IPS-20b (cell line): ENCODE measurements at regions not wholly inside any gene's neighbourhood (a gene's known extent, or its start where the extent isn't known, plus 50 kb on each side); places are given as distances from the start of the nearest gene placed in this dataset.

ENCODE experiments used
- H3K27ac ChIP-seq: one replicate; pipeline ENCODE4 v1.5.1; 2013; ENCODE audit warnings: low read length
- H3K27me3 ChIP-seq: 2 replicates; pipeline ENCODE4 v1.6.1; 2013; ENCODE audit warnings: mild to moderate bottlenecking, low read length, inconsistent platforms; ENCODE audit not compliant: insufficient read depth
- H3K36me3 ChIP-seq: 2 replicates; pipeline ENCODE4 v1.6.1; 2013; ENCODE audit warnings: low read depth, mild to moderate bottlenecking, inconsistent platforms, low read length, moderate library complexity; ENCODE audit not compliant: insufficient read depth
- H3K4me1 ChIP-seq: 2 replicates; pipeline ENCODE4 v1.6.1; 2013; ENCODE audit warnings: mild to moderate bottlenecking, control low read depth, inconsistent platforms, low read length, moderate library complexity; ENCODE audit not compliant: insufficient read depth
- H3K4me3 ChIP-seq: 2 replicates; pipeline ENCODE4 v1.5.1; 2013; ENCODE audit warnings: mild to moderate bottlenecking, low read length, inconsistent platforms
- H3K9ac ChIP-seq: 2 replicates; pipeline ENCODE4 v1.6.1; 2013; ENCODE audit warnings: low read depth, mild to moderate bottlenecking, inconsistent platforms, low read length, moderate library complexity
- H3K9me3 ChIP-seq: 2 replicates; pipeline ENCODE4 v1.6.1; 2013; ENCODE audit warnings: mild to moderate bottlenecking, low read depth, low read length, inconsistent platforms; ENCODE audit not compliant: insufficient read depth

DNA sequence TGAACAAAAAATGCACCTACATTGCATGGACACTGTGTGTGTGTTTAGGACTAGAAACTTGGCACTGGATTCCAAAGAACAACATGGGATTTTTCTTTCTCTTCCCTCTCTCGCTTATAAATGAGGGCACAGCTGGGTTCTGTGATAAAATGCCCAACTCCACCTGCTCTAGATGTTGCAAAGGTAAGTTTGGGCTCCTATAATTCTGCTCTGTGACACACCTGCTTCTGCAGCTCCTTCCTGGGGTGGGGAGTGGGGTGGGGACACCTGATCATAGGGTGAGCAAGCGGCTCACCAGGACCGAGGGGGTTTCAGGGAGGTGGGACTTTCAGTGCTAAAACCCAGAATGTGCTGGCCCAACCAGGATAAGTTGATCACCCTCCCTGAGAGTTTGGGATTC, 104.3 kb downstream of the AXIN2 start:
- no peaks in the 10 kb centered on the region; the same call in 1 of the 2 replicates for H3K9me3 ChIP-seq
- H3K9ac ChIP-seq = no peak overlapping the region
- no peaks in the 10 kb centered on the region for H3K27me3 ChIP-seq
- no peak overlapping the region for H3K4me3 ChIP-seq
- no peaks in the 10 kb centered on the region for H3K36me3 ChIP-seq
- H3K27ac ChIP-seq = no peak overlapping the region
- peaks cover 25% of the 10 kb centered on the region for H3K4me1 ChIP-seq

DNA sequence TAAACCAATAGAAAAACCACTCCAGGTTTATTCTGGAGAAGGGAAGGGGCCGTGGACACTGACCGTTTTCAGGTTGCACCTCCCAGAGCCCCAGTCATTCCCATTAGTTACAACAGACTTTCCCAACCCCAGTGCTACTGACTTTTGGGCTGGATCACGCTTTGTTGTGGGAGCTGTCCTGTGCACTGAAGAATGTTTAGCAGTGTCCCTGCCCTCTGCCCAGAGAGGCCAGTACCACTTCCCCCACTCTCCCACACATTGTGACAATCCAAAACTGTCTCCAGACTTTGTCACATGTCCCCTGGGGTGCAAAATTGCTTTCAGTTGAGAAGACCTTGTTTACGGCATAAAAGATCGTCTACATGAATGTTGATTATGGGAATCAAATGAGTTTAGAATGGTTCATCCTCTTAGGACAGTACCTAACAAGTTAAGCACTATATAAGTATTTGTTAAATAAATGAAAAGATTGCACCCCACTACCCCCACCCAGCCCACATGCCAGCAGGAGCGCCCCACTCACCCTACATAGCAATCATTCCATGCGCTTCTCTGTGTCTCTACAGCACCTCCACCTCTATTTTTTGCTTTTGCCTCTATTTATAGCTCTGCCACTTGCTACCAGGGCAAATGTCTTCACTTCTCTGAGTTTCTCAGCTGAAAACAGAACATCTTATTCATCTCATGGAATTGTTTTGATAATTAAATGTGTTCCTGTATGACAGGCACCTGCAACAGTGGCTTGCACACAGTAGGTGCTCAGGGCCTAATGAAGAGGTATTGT, 104.9 kb downstream of the AXIN2 start:
- H3K27ac ChIP-seq = no peak overlapping the region
- no peak overlapping the region for H3K4me3 ChIP-seq
- no peaks in the 10 kb centered on the region for H3K27me3 ChIP-seq
- no peaks in the 10 kb centered on the region for H3K36me3 ChIP-seq
- peaks cover 25% of the 10 kb centered on the region for H3K4me1 ChIP-seq
- no peak overlapping the region for H3K9ac ChIP-seq
- 0 out of 2 replicates have a peak, but pooled peaks cover 2% of the 10 kb centered on the region for H3K9me3 ChIP-seq

DNA sequence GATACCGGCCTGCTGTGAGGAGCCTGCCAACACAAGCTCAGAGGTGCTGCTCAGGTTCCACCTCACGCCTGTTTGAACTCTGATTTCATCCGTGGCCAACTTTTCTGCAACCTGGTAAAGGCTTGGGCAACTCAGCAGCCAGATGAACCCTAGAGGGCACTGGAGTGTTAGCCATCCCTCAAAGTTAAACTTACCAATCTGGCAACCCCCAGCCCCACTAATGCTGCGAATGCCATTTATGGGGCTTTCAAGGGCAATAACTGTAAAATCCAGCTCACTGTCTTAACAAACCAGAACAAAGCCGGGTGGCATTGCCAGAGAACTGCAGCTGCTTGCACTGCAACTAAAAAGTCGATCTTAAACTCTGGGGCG, 105.5 kb downstream of the AXIN2 start:
- Histone ChIP-seq H3K27ac (no peak overlapping the region), H3K4me3 (no peak overlapping the region), H3K36me3 (no peaks in the 10 kb centered on the region), H3K9me3 (0 out of 2 replicates have a peak, but pooled peaks cover 2% of the 10 kb centered on the region), H3K27me3 (no peaks in the 10 kb centered on the region), H3K9ac (no peak overlapping the region), H3K4me1 (peaks cover 25% of the 10 kb centered on the region)

DNA sequence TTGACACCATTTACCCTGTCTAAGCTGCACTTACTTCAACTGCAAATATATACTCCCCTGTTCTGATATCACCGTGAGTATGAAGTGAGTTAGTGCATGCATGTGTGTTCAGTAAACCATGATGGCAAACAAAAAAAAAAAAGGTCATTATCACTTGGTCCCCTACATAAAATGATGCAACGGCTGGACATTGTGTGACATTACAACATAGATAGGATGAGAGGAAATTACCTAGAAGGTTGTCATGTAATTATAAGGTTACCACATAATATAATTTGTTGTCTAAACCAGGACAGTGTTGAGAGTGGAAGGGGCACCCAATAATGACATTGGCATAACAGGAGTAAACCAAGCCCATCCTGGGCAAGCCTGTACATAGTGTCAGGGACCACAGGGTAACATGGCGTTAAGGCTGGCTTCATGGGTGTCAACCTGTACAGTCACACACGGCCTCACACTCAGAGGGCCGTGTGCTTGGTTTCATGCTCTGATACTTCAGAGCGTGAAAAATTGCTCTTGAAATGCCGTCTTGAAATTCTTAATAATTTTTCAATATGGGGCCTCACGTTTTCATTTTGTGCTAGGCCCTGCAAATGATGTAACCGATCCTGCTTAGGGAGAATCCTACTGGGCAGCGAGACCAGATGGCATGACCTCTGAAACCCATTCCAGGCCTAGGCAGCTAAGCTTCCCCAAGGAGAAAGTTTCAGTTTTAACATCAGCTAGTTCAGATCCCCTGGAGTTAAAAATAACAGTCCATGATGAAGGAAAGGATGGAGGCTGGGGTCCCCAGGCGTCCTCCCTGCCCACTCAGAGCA, 106.1 kb downstream of the AXIN2 start:
- Histone ChIP-seq H3K9ac (no peak overlapping the region), H3K4me1 (peaks cover 25% of the 10 kb centered on the region), H3K27ac (no peak overlapping the region), H3K36me3 (no peaks in the 10 kb centered on the region), H3K9me3 (peaks cover 2% of the 10 kb centered on the region; the same call in 1 of the 2 replicates), H3K27me3 (no peaks in the 10 kb centered on the region), H3K4me3 (no peak overlapping the region)

DNA sequence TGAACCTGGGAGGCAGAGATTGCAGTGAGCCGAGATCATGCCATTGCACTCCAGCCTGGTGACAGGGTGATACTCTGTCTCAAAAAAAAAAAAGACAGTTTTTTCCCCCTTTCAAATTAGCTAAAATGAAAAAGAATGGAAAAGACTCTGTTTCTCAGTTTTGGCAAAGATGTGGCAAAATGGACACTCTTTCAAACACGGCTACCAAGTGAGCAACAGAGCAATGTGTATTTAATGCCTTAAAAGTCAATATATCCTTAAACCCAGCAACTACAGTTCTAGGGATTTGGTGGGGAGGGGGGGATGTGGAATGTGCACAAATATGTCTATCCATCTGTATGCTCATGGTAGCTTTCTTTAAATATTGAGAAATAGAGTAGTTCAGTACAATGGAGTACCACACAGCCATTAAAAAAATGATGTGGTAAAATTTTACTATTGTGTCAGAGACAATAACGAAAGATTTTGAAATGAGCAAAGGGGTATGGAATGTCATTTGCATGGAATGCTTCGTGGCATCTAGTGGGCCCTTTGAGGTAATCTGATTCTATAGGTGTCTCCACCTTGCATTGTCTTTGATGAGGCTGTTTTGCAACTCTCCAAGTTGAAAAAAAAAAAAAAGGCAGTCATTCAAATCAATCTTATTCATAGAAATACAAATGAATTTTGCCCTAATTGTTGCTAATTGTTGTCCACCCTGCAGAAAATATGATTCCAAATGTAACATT, 108.1 kb downstream of the AXIN2 start:
- no peaks in the 10 kb centered on the region for H3K36me3 ChIP-seq
- H3K27ac ChIP-seq = no peak overlapping the region
- H3K9ac ChIP-seq = no peak overlapping the region
- H3K4me1 ChIP-seq = peaks cover 13% of the 10 kb centered on the region
- H3K4me3 ChIP-seq = no peak overlapping the region
- H3K27me3 ChIP-seq = no peaks in the 10 kb centered on the region
- H3K9me3 ChIP-seq = peaks cover 10% of the 10 kb centered on the region

DNA sequence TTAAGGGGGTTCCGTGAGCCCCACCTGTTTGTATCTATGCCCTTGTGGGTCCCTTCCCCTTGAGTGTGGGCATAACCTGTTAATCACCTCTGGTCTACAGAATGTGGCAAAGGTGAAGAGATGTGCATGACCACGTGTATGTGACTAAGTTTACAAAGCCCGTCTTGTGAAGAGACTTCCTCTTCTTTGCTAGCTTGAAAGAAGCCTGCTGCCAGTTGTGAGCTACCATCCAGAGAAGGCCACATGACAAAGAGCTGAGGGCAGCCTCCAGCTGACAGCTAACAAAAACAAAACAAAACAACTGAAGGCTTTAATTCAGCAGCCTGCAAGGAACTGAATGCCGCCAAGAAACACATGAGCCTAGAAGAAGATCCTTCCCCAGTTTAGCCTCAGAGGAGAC, 112.0 kb downstream of the AXIN2 start:
- Histone ChIP-seq H3K4me3 (no peak overlapping the region), H3K4me1 (0 out of 2 replicates have a peak, but pooled peaks cover 4% of the 10 kb centered on the region), H3K27me3 (no peaks in the 10 kb centered on the region), H3K36me3 (no peaks in the 10 kb centered on the region), H3K9me3 (peaks cover 10% of the 10 kb centered on the region), H3K9ac (no peak overlapping the region), H3K27ac (no peak overlapping the region)

DNA sequence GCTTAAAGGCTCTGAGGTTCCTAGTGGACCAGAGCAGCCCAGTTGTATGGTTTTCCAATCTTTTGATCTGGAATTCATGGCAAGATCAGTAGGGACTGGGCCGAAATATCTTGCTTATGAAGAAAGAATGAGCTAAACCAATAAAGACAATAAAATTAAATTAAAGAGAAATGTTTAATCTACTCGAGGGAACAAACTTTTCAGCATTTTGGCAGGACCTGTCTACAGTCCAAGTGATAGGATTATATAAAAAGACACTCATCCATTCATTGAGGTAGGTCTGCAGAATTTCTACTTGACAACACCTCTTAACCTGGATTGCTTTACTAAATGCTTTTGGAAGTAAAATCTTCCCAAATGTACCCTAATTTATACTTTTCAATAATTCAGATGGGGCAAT, 113.6 kb downstream of the AXIN2 start:
- Histone ChIP-seq H3K4me1 (no peaks in the 10 kb centered on the region), H3K27me3 (no peaks in the 10 kb centered on the region), H3K36me3 (no peaks in the 10 kb centered on the region), H3K27ac (no peak overlapping the region), H3K9me3 (peaks cover 10% of the 10 kb centered on the region), H3K4me3 (no peak overlapping the region), H3K9ac (no peak overlapping the region)

DNA sequence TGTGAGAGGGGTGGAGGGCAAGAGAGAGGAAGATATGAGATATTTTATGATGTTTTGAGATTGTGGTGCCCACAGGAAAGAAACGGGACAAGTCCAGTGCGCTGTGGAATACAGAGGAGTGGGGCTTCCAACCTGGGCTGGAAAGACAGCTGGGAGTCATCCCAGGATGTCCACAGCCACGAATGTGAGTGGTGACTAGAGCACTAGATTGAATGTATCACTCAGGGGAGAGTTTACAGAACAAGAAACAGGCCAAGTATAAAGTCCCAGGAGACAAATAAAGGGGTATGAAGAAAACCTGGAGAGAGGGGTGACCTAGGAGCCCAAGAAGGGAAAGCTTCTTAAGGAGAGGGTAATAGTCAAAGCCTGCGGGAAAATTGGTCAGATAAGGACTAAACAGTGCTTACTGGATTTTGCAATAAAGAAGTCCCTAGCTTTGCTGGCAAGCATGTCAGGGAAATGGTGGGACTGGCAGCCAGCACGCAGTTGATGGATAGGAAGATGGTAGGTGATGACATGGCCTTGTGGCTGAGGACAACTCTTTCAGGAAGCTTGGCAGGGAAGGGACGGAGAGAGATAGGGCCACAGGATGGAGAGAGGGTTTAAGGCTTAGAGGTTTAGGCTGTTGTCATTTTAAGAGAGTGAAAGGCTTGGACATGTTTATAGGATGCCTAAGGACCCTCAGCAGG, 114.5 kb downstream of the AXIN2 start:
- Histone ChIP-seq H3K27me3 (no peaks in the 10 kb centered on the region), H3K4me3 (no peak overlapping the region), H3K27ac (no peak overlapping the region), H3K9ac (no peak overlapping the region), H3K36me3 (no peaks in the 10 kb centered on the region), H3K9me3 (peaks cover 10% of the 10 kb centered on the region), H3K4me1 (no peaks in the 10 kb centered on the region)

DNA sequence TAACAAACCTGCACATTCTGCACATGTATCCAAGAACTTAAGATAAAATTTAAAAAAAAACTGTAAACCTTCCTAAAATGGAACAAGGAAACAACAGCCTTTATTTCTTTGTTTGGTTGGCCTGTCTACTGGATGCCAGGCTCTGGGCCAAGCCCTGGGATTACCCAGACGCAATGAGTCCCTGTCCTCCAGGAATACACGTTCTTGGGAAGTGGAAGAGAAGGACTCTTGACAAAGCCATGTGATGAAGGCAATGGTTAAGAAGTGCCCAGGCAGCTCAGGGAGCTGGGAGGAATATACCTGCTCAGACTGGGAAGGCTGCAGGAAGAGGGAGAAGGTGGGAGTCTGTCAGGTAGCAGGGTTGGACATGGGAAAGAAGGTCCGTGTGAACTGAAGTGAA, 115.4 kb downstream of the AXIN2 start:
- H3K4me3 ChIP-seq = no peak overlapping the region
- no peaks in the 10 kb centered on the region for H3K4me1 ChIP-seq
- no peaks in the 10 kb centered on the region for H3K36me3 ChIP-seq
- peaks cover 8% of the 10 kb centered on the region for H3K9me3 ChIP-seq
- no peaks in the 10 kb centered on the region for H3K27me3 ChIP-seq
- no peak overlapping the region for H3K9ac ChIP-seq
- H3K27ac ChIP-seq = no peak overlapping the region

DNA sequence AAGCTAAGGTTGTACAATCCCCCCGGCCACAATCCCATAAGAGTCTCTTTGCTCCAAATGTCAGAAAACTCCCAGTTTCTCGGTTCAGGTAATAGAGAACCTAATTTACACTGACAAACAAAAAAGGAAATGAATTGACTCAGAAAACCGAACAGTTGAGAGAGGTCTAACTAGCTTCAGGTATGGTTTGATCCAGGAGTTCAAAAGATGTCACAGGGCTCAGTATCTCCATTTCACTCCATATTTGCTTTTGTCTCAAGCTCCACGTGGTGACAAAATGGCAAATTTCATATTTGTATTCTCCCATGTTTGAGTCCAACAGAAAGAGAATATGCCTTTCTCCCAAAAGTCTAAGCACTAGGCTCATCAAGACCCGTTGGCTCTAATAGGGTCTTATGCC, 117.4 kb downstream of the AXIN2 start:
- Histone ChIP-seq H3K27ac (no peak overlapping the region), H3K4me3 (no peak overlapping the region), H3K4me1 (no peaks in the 10 kb centered on the region), H3K36me3 (no peaks in the 10 kb centered on the region), H3K27me3 (no peaks in the 10 kb centered on the region), H3K9ac (no peak overlapping the region), H3K9me3 (no peaks in the 10 kb centered on the region)

DNA sequence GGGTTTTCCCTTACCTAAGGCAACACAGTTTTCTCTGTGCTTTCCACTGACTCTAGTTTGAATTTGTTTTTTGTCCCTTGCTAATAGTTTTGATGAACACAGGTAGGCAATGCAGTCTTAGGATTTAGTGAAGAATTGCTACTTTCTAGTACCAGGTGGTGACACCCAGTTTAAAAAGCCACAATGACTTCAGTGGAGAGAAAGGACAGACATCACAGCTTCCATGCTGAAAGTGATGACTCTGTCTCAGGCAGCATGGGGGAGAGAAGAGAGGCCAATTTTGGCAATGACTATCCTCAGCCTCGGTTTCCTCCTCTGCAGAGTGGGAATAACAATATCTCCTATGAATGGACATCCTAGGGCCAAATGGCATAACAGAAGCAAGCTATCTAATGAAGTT, 118.8 kb downstream of the AXIN2 start:
- H3K4me1 ChIP-seq = no peaks in the 10 kb centered on the region
- no peaks in the 10 kb centered on the region for H3K27me3 ChIP-seq
- H3K9ac ChIP-seq = no peak overlapping the region
- no peak overlapping the region for H3K4me3 ChIP-seq
- H3K27ac ChIP-seq = no peak overlapping the region
- no peaks in the 10 kb centered on the region for H3K36me3 ChIP-seq
- no peaks in the 10 kb centered on the region for H3K9me3 ChIP-seq
